ENCODE measurements at regions not wholly inside any gene's neighbourhood (a gene's known extent, or its start where the extent isn't known, plus 50 kb on each side); places are given as distances from the start of the nearest gene placed in this dataset.

- no peaks in the 10 kb centered on the region for H3K36me3 ChIP-seq
- H3K4me1 ChIP-seq = no peaks in the 10 kb centered on the region
- TF ChIP-seq, protein P1, sequence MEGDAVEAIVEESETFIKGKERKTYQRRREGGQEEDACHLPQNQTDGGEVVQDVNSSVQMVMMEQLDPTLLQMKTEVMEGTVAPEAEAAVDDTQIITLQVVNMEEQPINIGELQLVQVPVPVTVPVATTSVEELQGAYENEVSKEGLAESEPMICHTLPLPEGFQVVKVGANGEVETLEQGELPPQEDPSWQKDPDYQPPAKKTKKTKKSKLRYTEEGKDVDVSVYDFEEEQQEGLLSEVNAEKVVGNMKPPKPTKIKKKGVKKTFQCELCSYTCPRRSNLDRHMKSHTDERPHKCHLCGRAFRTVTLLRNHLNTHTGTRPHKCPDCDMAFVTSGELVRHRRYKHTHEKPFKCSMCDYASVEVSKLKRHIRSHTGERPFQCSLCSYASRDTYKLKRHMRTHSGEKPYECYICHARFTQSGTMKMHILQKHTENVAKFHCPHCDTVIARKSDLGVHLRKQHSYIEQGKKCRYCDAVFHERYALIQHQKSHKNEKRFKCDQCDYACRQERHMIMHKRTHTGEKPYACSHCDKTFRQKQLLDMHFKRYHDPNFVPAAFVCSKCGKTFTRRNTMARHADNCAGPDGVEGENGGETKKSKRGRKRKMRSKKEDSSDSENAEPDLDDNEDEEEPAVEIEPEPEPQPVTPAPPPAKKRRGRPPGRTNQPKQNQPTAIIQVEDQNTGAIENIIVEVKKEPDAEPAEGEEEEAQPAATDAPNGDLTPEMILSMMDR (IDR thresholded peaks at IDR 0.05) = no peak
- no peak for TF ChIP-seq POLR2A (IDR thresholded peaks at IDR 0.05)
- no peak overlapping the region for H3K4me3 ChIP-seq
- H3K27me3 ChIP-seq = no peaks in the 10 kb centered on the region
- H3K9me3 ChIP-seq = no peaks in the 10 kb centered on the region
- no peak overlapping the region for H3K27ac ChIP-seq
- DNase-seq = no peak
Measured at GRCh38 chr3:117192888-117193287, 483.3 kb downstream of the TUSC7 start.

DNA sequence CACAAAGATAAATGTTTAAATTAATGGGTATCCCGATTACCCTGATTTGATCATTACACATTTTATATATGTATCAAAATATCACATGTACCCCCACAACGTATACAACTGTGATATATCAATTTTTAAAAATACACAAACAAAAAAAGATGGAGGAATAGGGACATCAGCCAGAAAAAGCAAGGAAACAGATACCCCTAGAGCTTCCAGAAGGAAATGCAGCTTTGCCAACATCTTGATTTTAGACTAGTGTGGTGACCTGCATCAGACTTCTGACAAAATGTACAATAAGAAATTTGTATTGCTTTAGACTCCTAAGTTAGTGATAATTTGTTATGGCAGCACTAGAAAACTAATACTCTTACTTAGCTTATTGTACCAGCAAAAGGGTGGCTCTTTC lies 483.8 kb downstream of the TUSC7 start:
- Histone ChIP-seq H3K27me3 (no peaks in the 10 kb centered on the region), H3K27ac (no peak overlapping the region), H3K9me3 (no peaks in the 10 kb centered on the region), H3K36me3 (no peaks in the 10 kb centered on the region), H3K4me1 (no peaks in the 10 kb centered on the region), H3K4me3 (no peak overlapping the region)
- DNase-seq = no peak
- TF ChIP-seq, protein P1 (IDR thresholded peaks at IDR 0.05) = peak in 2 of 6 experiments; percentile 2 to 4
- TF ChIP-seq POLR2A (IDR thresholded peaks at IDR 0.05) = no peak

DNA sequence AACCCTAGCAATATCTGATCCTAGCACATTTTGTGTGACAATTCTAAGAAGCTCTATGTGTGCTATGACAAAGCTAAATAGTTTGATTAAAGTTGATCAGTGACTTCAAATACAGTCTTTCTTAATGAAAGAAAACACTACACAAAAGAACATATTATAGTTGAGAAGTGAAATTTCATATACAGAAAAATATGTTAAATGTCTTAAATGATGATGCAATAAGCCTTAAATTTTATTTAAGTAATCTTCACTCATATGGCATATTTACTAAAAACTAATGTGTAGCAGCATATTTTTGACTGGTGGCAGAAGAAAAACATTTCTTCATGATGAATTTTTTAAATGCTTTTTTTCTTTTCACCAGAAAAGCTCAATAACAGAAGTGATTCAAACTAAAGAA lies 485.5 kb downstream of the TUSC7 start:
- Histone ChIP-seq H3K36me3 (no peaks in the 10 kb centered on the region), H3K27ac (no peak overlapping the region), H3K4me3 (no peak overlapping the region), H3K27me3 (no peaks in the 10 kb centered on the region), H3K9me3 (no peaks in the 10 kb centered on the region), H3K4me1 (no peaks in the 10 kb centered on the region)
- TF ChIP-seq POLR2A (IDR thresholded peaks at IDR 0.05) = no peak
- TF ChIP-seq, protein P1 (IDR thresholded peaks at IDR 0.05) = no peak
- no peak for DNase-seq

GRCh38 chr3:117200962-117201361 lies 491.4 kb downstream of the TUSC7 start:
- Histone ChIP-seq H3K4me1 (no peaks in the 10 kb centered on the region), H3K27me3 (no peaks in the 10 kb centered on the region), H3K9me3 (no peaks in the 10 kb centered on the region), H3K4me3 (no peak overlapping the region), H3K36me3 (no peaks in the 10 kb centered on the region), H3K27ac (no peak overlapping the region)
- DNase-seq = no peak
- no peak for TF ChIP-seq POLR2A (IDR thresholded peaks at IDR 0.05)
- TF ChIP-seq, protein P1 (IDR thresholded peaks at IDR 0.05) = no peak

DNA sequence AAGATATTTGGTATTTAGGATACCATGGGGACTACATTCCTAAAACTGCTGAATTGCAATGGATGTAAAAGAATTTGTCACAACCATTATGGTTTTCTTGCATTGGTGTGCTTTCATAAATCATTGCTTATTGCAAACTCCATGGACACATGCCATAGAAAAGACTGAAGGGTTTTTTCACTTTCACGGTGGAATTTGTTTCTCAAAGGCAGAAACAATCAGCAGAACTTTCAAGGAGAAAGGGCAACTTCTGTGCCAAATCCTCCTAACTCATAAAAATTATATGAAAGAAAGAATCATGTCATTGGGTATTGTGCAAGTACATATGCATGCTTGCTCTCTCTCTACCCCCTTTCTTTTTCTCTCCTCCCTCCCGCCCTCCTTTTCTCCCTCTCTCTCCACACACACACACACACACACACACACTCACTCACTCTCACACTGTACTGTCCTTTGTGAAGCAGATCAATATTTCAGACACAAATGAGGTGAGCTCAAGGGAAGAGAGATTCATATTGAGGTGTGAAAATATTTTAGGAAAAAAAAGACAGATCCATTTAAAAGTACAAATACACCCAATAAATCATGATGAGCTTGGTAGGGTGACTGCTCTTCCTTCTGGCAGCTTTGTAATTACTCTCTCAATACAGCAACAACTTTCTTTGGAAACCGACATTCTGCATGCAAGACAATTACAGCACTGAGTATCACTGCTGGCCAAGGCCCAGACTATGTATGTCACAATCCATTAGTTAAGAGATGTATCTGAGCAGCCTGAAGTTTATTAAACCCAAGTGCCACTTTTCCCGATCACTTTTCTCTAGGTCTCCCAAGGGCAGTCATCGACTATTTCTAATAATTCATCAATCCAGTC lies 492.6 kb downstream of the TUSC7 start:
- TF ChIP-seq POLR2A (IDR thresholded peaks at IDR 0.05) = no peak
- TF ChIP-seq, protein P1 (IDR thresholded peaks at IDR 0.05) = no peak
- Histone ChIP-seq H3K4me1 (no peaks in the 10 kb centered on the region), H3K27ac (no peak overlapping the region), H3K9me3 (no peaks in the 10 kb centered on the region), H3K27me3 (no peaks in the 10 kb centered on the region), H3K4me3 (no peak overlapping the region), H3K36me3 (no peaks in the 10 kb centered on the region)
- no peak for DNase-seq

Measured in Peyer's patch (tissue), 4 donors.